ENCODE measurements at regions not wholly inside any gene's neighbourhood (a gene's known extent, or its start where the extent isn't known, plus 50 kb on each side); places are given as distances from the start of the nearest gene placed in this dataset.

- Histone ChIP-seq H3K4me3 (no peak overlapping the region), H3K36me3 (no peaks in the 10 kb centered on the region), H3K4me1 (replicated peaks) (no peaks in the 10 kb centered on the region), H3K27ac (no peak overlapping the region), H3K27me3 (replicated peaks; ENCODE audit: insufficient read depth) (no peaks in the 10 kb centered on the region), H3K9me3 (no peaks in the 10 kb centered on the region)
- DNase-seq (ENCODE audit: low spot score) = no peak
- 93% methylated on average over 1 of the region's 1 CpG for WGBS
- intact Hi-C loops (cut with DNase I) = no loop called here
- TF ChIP-seq CTCF (IDR thresholded peaks at IDR 0.05) (no peak), POLR2A (IDR thresholded peaks at IDR 0.05) (no peak), POLR2AphosphoS5 (IDR thresholded peaks at IDR 0.05) (no peak)
These were observed 1683.8 kb downstream of the REEP3 start for GRCh38 chr10:65204999-65205398.

GRCh38 chr10:65213170-65213569 lies 1692.0 kb downstream of the REEP3 start:
- no peaks in the 10 kb centered on the region for H3K4me1 ChIP-seq (replicated peaks)
- no peaks in the 10 kb centered on the region for H3K9me3 ChIP-seq
- no peak for DNase-seq (ENCODE audit: low spot score)
- WGBS = 85% methylated on average over 2 of the region's 2 CpGs
- no peak for TF ChIP-seq POLR2A (IDR thresholded peaks at IDR 0.05)
- no peak for TF ChIP-seq CTCF (IDR thresholded peaks at IDR 0.05)
- TF ChIP-seq POLR2AphosphoS5 (IDR thresholded peaks at IDR 0.05) = no peak
- H3K27ac ChIP-seq = no peak overlapping the region
- no peaks in the 10 kb centered on the region for H3K36me3 ChIP-seq
- H3K4me3 ChIP-seq = no peak overlapping the region
- intact Hi-C loops (cut with DNase I) = no loop called here
- H3K27me3 ChIP-seq (replicated peaks; ENCODE audit: insufficient read depth) = no peaks in the 10 kb centered on the region

GRCh38 chr10:65219444-65219843 lies 1698.2 kb downstream of the REEP3 start:
- 83% methylated on average over 3 of the region's 3 CpGs for WGBS

DNA sequence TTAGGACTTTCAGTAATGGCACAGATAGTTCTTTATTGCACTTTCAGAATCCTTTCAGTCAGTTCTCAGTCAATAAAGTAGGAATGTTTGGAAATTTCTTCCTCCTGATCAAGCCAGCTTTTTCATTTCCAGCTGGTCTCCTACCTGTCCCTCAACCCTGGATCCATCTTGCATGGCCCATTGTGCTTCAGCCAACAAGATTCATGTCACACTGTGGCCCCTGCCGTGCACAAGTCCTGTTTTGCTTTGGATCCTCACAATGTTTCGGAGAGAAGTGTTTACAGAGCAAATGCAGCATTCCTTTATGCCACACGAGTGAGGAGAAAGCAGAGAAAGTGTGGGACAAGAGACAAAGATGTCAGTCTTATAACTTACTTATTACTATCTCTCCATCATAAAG lies 1694.7 kb upstream of the LRRTM3 start:
- Histone ChIP-seq H3K36me3 (no peaks in the 10 kb centered on the region), H3K9me3 (no peaks in the 10 kb centered on the region), H3K27me3 (replicated peaks; ENCODE audit: insufficient read depth) (no peaks in the 10 kb centered on the region), H3K27ac (no peak overlapping the region), H3K4me1 (replicated peaks) (no peaks in the 10 kb centered on the region), H3K4me3 (no peak overlapping the region)
- intact Hi-C loops (cut with DNase I) = no loop called here
- TF ChIP-seq POLR2AphosphoS5 (IDR thresholded peaks at IDR 0.05) (no peak), CTCF (IDR thresholded peaks at IDR 0.05) (no peak), POLR2A (IDR thresholded peaks at IDR 0.05) (no peak)
- 21% methylated on average over 3 of the region's 3 CpGs for WGBS
- no peak for DNase-seq (ENCODE audit: low spot score)

More at GRCh38 chr10:65219444-65219843, 1698.2 kb downstream of the REEP3 start:
- intact Hi-C loops (cut with DNase I) = no loop called here
- H3K4me3 ChIP-seq = no peak overlapping the region
- H3K27me3 ChIP-seq (replicated peaks; ENCODE audit: insufficient read depth) = no peaks in the 10 kb centered on the region
- TF ChIP-seq POLR2AphosphoS5 (IDR thresholded peaks at IDR 0.05) (no peak), CTCF (IDR thresholded peaks at IDR 0.05) (no peak), POLR2A (IDR thresholded peaks at IDR 0.05) (no peak)
- no peaks in the 10 kb centered on the region for H3K36me3 ChIP-seq
- no peak for DNase-seq (ENCODE audit: low spot score)
- H3K4me1 ChIP-seq (replicated peaks) = no peaks in the 10 kb centered on the region
- H3K9me3 ChIP-seq = no peaks in the 10 kb centered on the region
- H3K27ac ChIP-seq = no peak overlapping the region

GRCh38 chr10:65234261-65234660 lies 1691.6 kb upstream of the LRRTM3 start:
- Histone ChIP-seq H3K9me3 (no peaks in the 10 kb centered on the region), H3K4me1 (replicated peaks) (no peaks in the 10 kb centered on the region), H3K36me3 (no peaks in the 10 kb centered on the region), H3K27me3 (replicated peaks; ENCODE audit: insufficient read depth) (no peaks in the 10 kb centered on the region), H3K27ac (no peak overlapping the region), H3K4me3 (no peak overlapping the region)
- no peak for DNase-seq (ENCODE audit: low spot score)
- WGBS = 26% methylated on average over 2 of the region's 2 CpGs
- intact Hi-C loops (cut with DNase I) = no loop called here
- TF ChIP-seq POLR2A (IDR thresholded peaks at IDR 0.05) (no peak), POLR2AphosphoS5 (IDR thresholded peaks at IDR 0.05) (no peak), CTCF (IDR thresholded peaks at IDR 0.05) (no peak)
